ENCODE measurements at regions not wholly inside any gene's neighbourhood (a gene's known extent, or its start where the extent isn't known, plus 50 kb on each side); places are given as distances from the start of the nearest gene placed in this dataset.
"Not testable (repeated sequence)": the region's sequence is repeated elsewhere in the genome, so short reads cannot be mapped to it uniquely, and the experiment has no call there.

GRCh38 chr15:81775779-81776178, 270.0 kb downstream of the MEX3B start:
- TF ChIP-seq CTCF (conservative IDR thresholded peaks at IDR 0.05); ZFX (IDR thresholded peaks at IDR 0.05): not testable (repeated sequence)

Data from C4-2B (cell line).